ENCODE measurements at regions not wholly inside any gene's neighbourhood (a gene's known extent, or its start where the extent isn't known, plus 50 kb on each side); places are given as distances from the start of the nearest gene placed in this dataset.
"Not testable (repeated sequence)": the region's sequence is repeated elsewhere in the genome, so short reads cannot be mapped to it uniquely, and the experiment has no call there.

- ATAC-seq, DNase-seq: not testable (repeated sequence)
Measured at GRCh38 chr16:29338821-29339700, 67.5 kb downstream of the NPIPB11 start.

GRCh38 chr16:29337385-29337901 is 69.1 kb downstream of the NPIPB11 start:
- H3K4me1 Mint-ChIP-seq (ENCODE audit: low read depth); H3K27me3 Mint-ChIP-seq (ENCODE audit: low read depth); H3K4me3 Mint-ChIP-seq; H3K9me3 Mint-ChIP-seq; ATAC-seq; H3K36me3 Mint-ChIP-seq (ENCODE audit: insufficient read depth); DNase-seq: not testable (repeated sequence)

More at GRCh38 chr16:29338821-29339700, 67.5 kb downstream of the NPIPB11 start:
- H3K27me3 Mint-ChIP-seq (ENCODE audit: low read depth); H3K4me1 Mint-ChIP-seq (ENCODE audit: low read depth); H3K36me3 Mint-ChIP-seq (ENCODE audit: insufficient read depth); H3K4me3 Mint-ChIP-seq; H3K9me3 Mint-ChIP-seq: not testable (repeated sequence)

DNA sequence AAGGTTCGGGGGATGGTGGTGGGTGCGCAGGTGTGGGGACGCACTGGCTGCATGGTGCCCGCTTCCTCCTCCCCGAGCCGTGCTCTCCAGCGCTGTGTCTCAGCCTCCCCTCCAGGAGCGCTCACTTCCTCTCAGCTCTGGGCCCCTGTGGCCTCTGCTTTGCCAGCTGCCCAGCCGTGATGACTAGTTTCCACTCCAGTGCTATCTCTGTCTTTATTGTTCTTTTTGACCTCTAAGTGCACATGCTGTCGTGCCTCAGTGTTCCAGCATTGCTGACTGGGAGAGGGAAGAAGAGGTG is 71.0 kb downstream of the NPIPB11 start:
- not testable (repeated sequence) for ATAC-seq, DNase-seq, H3K9me3 Mint-ChIP-seq

GRCh38 chr16:29334776-29335548 is 71.5 kb downstream of the NPIPB11 start:
- not testable (repeated sequence) for H3K36me3 Mint-ChIP-seq (ENCODE audit: insufficient read depth); ATAC-seq; H3K9me3 Mint-ChIP-seq; DNase-seq; H3K27me3 Mint-ChIP-seq (ENCODE audit: low read depth); H3K4me3 Mint-ChIP-seq; H3K4me1 Mint-ChIP-seq (ENCODE audit: low read depth)

More for the DNA sequence above, 71.0 kb downstream of the NPIPB11 start:
- not testable (repeated sequence) for H3K4me1 Mint-ChIP-seq (ENCODE audit: low read depth); H3K4me3 Mint-ChIP-seq; H3K36me3 Mint-ChIP-seq (ENCODE audit: insufficient read depth); H3K27me3 Mint-ChIP-seq (ENCODE audit: low read depth)

DNA sequence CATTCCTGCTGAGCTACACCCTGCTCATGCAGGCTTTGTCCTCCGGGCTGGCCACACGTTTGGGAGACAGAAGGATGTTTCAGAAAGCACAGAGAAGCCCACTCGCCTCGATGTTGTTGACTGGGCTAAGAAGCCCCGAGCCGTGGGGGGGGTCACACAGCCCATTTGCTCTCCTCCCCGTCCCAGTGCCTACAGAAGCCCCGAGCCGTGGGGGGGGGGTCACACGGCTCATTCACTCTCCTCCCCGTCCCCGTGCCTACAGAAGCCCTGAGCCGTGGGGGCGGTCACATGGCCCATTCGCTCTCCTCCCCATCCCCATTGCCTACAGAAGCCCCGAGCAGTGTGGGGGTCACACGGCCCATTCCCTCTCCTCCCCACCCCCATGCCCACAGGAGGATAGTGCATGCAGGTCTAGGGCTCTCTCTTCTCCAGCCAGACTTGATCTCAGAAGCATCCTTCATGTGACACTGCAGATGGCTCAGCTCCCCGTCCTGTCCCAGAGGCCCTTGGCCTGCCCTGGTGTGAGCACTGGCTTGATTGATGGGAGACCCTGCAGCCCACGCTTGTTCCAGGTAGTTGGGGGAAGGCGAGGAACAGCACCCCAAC is 72.9 kb downstream of the NPIPB11 start:
- ATAC-seq; DNase-seq; H3K9me3 Mint-ChIP-seq; H3K4me1 Mint-ChIP-seq (ENCODE audit: low read depth); H3K27me3 Mint-ChIP-seq (ENCODE audit: low read depth); H3K4me3 Mint-ChIP-seq; H3K36me3 Mint-ChIP-seq (ENCODE audit: insufficient read depth): not testable (repeated sequence)

GRCh38 chr16:29330623-29331022 is 75.9 kb downstream of the NPIPB11 start:
- not testable (repeated sequence) for H3K9me3 Mint-ChIP-seq; ATAC-seq; H3K4me3 Mint-ChIP-seq; H3K4me1 Mint-ChIP-seq (ENCODE audit: low read depth); H3K27me3 Mint-ChIP-seq (ENCODE audit: low read depth); DNase-seq; H3K36me3 Mint-ChIP-seq (ENCODE audit: insufficient read depth)

DNA sequence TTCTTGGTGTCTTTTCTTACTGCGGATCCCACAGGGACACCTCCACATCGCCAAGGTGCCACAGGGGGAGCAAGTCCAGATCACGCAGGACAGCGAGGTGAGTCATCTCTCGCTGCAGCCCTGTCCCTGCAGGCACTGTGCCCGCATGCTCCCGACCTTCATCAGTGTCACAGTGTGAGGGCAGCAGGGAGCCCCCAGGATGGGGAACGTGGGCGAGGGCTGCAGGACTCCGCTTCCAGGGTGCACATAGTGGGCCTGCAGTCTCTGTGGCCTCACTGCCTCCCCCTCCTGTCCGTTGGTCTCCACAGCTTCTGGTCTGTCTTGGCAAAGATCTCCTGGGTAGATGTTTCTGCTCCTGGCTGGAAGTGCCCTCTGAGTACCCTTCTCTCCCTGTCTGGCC is 78.0 kb downstream of the NPIPB11 start:
- H3K36me3 Mint-ChIP-seq (ENCODE audit: insufficient read depth); H3K27me3 Mint-ChIP-seq (ENCODE audit: low read depth); ATAC-seq; H3K4me1 Mint-ChIP-seq (ENCODE audit: low read depth); H3K4me3 Mint-ChIP-seq; H3K9me3 Mint-ChIP-seq; DNase-seq: not testable (repeated sequence)

DNA sequence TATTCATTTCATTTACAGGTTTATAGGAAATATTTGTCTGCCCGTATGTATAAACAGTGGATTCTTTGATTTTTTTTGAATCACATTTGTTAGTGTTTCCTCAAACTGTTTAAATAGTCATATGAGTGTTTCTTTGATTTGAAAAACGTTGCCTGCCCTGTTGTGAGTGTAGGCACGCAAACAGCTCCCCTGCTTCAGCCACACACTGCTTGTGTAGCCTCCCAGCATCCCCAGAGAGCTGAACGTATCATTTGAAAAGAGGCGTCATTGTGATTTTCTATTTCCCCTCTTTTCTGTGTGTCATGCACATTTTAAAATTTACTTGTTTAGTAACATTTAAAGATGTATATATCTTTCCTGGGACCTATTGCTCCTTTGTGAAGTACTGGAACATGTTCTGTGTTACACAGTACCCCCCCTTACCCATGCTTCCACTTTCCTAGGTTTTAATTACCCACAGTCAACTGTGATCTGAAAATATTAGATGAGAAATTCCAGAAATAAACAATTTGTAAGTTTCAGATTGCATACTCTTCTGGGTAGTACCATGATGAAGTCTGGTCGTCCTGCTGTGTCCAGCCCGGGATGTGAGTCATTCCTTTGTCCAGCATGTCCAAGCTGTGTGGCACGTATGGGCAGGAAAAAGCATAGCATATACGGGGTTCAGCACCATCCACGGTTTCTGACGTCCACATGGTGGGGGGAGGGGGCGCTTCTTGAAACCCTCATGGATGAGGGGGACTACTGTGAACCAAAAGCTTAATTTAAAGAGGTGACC is 78.7 kb downstream of the NPIPB11 start:
- not testable (repeated sequence) for H3K4me3 Mint-ChIP-seq; ATAC-seq; H3K9me3 Mint-ChIP-seq; H3K27me3 Mint-ChIP-seq (ENCODE audit: low read depth); H3K4me1 Mint-ChIP-seq (ENCODE audit: low read depth); DNase-seq; H3K36me3 Mint-ChIP-seq (ENCODE audit: insufficient read depth)

DNA sequence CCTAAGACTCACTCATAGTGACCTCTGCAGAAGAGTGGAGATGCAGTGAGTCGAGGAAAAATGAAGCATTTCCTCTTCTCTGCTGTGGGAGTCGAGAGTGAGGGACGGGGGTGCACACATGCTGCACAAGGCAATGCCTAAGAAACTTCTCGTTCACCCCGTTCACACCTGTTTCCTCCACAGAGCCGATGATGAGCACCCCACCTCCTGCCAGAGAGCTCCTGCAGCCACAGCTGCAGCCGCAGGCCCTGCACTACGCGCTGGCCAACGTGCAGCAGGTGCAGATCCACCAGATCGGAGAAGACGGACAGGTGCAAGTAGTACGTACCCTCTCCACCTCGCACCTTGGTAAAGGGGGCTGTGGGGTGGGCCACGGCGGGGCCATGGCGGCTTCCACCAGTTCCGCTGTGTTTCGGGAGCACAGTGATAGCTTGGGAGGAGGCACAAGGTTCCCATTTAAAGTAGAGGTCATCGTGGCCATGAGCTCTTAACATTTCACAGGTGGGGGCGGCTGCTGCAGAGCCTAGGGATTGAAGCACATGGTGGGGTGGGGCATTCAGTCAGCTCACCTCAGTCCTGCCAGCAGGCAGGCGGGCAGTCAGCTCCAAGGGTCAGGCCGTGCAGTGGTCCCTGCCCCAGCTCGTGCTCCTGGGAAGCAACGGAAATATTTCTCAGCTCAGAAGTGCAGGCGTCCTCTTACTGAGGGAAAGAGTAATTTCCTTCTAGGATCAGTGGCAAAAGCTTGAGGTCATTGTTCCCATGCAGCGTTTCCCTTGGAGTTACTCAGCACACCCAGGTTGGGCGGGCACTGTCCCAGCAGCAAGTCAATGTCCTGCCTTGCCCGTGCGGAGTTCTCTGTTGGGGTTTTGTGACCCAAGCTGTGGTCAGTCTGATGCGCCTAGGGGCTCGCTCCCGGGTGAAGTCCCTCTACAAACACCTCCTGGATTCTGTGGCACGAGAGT is 80.1 kb downstream of the NPIPB11 start:
- H3K4me1 Mint-ChIP-seq (ENCODE audit: low read depth); ATAC-seq; H3K9me3 Mint-ChIP-seq; H3K27me3 Mint-ChIP-seq (ENCODE audit: low read depth); DNase-seq; H3K36me3 Mint-ChIP-seq (ENCODE audit: insufficient read depth); H3K4me3 Mint-ChIP-seq: not testable (repeated sequence)

DNA sequence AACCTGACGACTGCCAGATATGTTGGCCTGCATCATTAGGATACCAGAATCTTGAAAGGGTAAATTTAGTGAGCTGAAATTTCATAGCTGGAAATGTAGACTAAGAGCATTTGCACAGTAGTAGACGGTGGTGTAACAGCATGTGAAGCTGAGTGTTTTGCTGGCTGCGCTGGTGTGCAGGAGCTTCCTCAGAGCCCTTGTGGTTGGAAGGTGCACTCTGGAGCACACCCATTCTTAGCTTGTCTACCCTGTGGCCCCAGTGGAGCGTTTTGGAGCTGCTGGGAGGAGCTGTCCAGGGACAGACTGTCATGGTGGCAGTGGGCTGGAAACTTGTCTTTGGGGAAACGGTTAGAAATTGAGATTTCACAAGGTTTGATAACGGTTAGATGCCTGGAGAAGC is 82.8 kb downstream of the NPIPB11 start:
- ATAC-seq = not testable (repeated sequence)

DNA sequence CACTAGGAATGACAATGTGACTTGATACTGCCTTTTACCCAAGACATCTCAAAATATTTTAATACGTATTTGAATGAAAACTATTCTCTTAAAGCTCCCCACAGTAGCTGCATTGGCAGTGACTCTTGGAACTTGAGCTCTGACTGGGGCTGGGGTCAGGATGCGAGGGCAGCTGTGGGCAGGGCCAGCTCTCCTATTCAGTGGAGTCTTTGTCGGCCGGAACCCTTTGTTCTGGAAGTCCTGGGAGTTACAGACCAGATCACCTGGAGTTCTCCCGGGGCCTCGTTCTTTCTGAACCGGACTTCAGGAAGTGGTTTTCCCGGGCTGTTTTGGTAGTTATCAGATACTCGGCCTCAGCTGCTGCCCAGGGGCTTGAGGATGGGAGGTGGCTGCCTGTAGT is 84.9 kb downstream of the NPIPB11 start:
- H3K9me3 Mint-ChIP-seq = no peaks in the 10 kb centered on the region
- DNase-seq (no peak), ATAC-seq (no peak)
- no peaks in the 10 kb centered on the region for H3K27me3 Mint-ChIP-seq (ENCODE audit: low read depth)
- H3K4me1 Mint-ChIP-seq (ENCODE audit: low read depth) = peaks cover 2% of the 10 kb centered on the region
- H3K36me3 Mint-ChIP-seq (ENCODE audit: insufficient read depth) = no peaks in the 10 kb centered on the region
- no peak overlapping the region for H3K4me3 Mint-ChIP-seq

More for the DNA sequence above, 82.8 kb downstream of the NPIPB11 start:
- DNase-seq; H3K4me3 Mint-ChIP-seq; H3K4me1 Mint-ChIP-seq (ENCODE audit: low read depth); H3K36me3 Mint-ChIP-seq (ENCODE audit: insufficient read depth); H3K27me3 Mint-ChIP-seq (ENCODE audit: low read depth); H3K9me3 Mint-ChIP-seq: not testable (repeated sequence)

GRCh38 chr16:29321000-29321393 is 85.5 kb downstream of the NPIPB11 start:
- Mint-ChIP-seq H3K36me3 (ENCODE audit: insufficient read depth) (no peaks in the 10 kb centered on the region), H3K27me3 (ENCODE audit: low read depth) (no peaks in the 10 kb centered on the region), H3K4me1 (ENCODE audit: low read depth) (peaks cover 2% of the 10 kb centered on the region), H3K4me3 (no peak overlapping the region), H3K9me3 (no peaks in the 10 kb centered on the region)
- ATAC-seq (no peak), DNase-seq (no peak)

- ATAC-seq = no peak
- peaks cover 2% of the 10 kb centered on the region for H3K4me1 Mint-ChIP-seq (ENCODE audit: low read depth)
- no peaks in the 10 kb centered on the region for H3K27me3 Mint-ChIP-seq (ENCODE audit: low read depth)
- H3K9me3 Mint-ChIP-seq = no peaks in the 10 kb centered on the region
- no peaks in the 10 kb centered on the region for H3K36me3 Mint-ChIP-seq (ENCODE audit: insufficient read depth)
- no peak overlapping the region for H3K4me3 Mint-ChIP-seq
- no peak for DNase-seq
Measured at GRCh38 chr16:29320274-29320999, 86.1 kb downstream of the NPIPB11 start.
